Right lobe of liver (tissue), 4 donors: ENCODE measurements at regions not wholly inside any gene's neighbourhood (a gene's known extent, or its start where the extent isn't known, plus 50 kb on each side); places are given as distances from the start of the nearest gene placed in this dataset.

Experiments
- CTCF ChIP-seq, 4 donors: fragments of 200-600 bp in 3 of 4; fragments of 450-650 bp in 1 of 4; IDR thresholded peaks; one replicate each; pipeline versions ENCODE4 v1.5.1 to v1.8.0; 2016 to 2022; ENCODE audit warnings: antibody characterized with exemption in 4 of 4, mild to moderate bottlenecking in 2 of 4
- POLR2A ChIP-seq: fragments of 450-650 bp; IDR thresholded peaks from one replicate; pipeline ENCODE4 v1.6.1; 2017; ENCODE audit warnings: antibody characterized with exemption, mild to moderate bottlenecking
- donor health status: DM: no; HTN: no; CAD: no.
- donor health status: DM: no; HTN: no; CAD: no.
- donor health status: DM: no; HTN: yes; CAD: no.

DNA sequence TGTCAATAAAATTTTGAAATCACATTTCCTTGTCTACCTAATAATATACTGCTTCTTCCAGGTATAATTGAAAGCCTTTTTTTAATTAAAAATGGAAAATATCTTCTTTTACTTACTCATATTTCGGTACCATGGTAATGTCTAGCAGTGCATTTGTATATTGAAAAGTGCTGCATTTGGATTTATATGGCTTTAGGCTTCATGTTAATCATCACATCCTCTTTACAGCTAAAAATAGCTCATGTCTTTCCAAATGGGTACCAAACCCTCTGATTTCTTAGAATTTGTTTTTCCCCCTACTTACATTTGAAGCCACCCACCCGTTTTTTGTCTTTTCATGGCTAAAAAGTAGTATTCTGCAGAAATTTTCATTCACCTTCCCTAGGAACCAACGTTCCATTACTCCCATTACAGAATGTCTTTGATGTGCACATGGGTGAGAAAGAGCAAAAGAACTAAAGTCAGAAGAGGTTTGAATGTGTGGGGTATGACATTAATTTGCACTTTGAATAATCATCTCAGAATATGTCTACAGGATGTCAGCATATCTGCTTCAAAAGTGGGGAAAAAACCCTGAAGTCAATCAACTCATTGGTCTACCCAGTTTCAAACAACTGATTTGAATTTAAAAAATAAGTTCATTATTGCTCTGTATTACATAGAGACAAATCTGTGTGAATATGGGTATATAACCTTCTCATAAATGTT is 935.9 kb downstream of the GATA3 start:
- no peak for TF ChIP-seq POLR2A
- TF ChIP-seq CTCF (IDR thresholded peaks at IDR 0.05): no peak
